Epithelial cell of prostate (primary cell): ENCODE measurements at regions not wholly inside any gene's neighbourhood (a gene's known extent, or its start where the extent isn't known, plus 50 kb on each side); places are given as distances from the start of the nearest gene placed in this dataset.

ENCODE experiments used
- DNase-seq: peaks from one replicate; pipeline ENCODE4 v3.0.0-alpha.2; 2011; ENCODE audit warnings: low read depth, low spot score
- H3K27ac ChIP-seq: fragments of 450-650 bp; 2 replicates; pipeline ENCODE4 v1.5.1; 2017; ENCODE audit warnings: mild to moderate bottlenecking

- H3K27ac ChIP-seq: no peak overlapping the region
- no peak for DNase-seq
Measured at GRCh38 chr6:93516441-93516840, 97.1 kb upstream of the EPHA7 start.

GRCh38 chr6:93515736-93516135, 96.4 kb upstream of the EPHA7 start:
- no peak for DNase-seq
- no peak overlapping the region for H3K27ac ChIP-seq

- no peak overlapping the region for H3K27ac ChIP-seq
Measured at GRCh38 chr6:93498713-93499112, 79.4 kb upstream of the EPHA7 start.

GRCh38 chr6:93496548-93496947, 77.2 kb upstream of the EPHA7 start:
- no peak overlapping the region for H3K27ac ChIP-seq
- no peak for DNase-seq

More at GRCh38 chr6:93498713-93499112, 79.4 kb upstream of the EPHA7 start:
- no peak for DNase-seq

- no peak overlapping the region for H3K27ac ChIP-seq
- DNase-seq: no peak
Measured at GRCh38 chr6:93494057-93494456, 74.7 kb upstream of the EPHA7 start.

- no peak overlapping the region for H3K27ac ChIP-seq
- no peak for DNase-seq
Measured at GRCh38 chr6:93474733-93475179, 55.4 kb upstream of the EPHA7 start.

GRCh38 chr6:93471281-93471680, 51.9 kb upstream of the EPHA7 start:
- H3K27ac ChIP-seq: no peak overlapping the region
- DNase-seq: no peak
